ENCODE measurements at regions not wholly inside any gene's neighbourhood (a gene's known extent, or its start where the extent isn't known, plus 50 kb on each side); places are given as distances from the start of the nearest gene placed in this dataset.
"Not testable (repeated sequence)": the region's sequence is repeated elsewhere in the genome, so short reads cannot be mapped to it uniquely, and the experiment has no call there.

DNA sequence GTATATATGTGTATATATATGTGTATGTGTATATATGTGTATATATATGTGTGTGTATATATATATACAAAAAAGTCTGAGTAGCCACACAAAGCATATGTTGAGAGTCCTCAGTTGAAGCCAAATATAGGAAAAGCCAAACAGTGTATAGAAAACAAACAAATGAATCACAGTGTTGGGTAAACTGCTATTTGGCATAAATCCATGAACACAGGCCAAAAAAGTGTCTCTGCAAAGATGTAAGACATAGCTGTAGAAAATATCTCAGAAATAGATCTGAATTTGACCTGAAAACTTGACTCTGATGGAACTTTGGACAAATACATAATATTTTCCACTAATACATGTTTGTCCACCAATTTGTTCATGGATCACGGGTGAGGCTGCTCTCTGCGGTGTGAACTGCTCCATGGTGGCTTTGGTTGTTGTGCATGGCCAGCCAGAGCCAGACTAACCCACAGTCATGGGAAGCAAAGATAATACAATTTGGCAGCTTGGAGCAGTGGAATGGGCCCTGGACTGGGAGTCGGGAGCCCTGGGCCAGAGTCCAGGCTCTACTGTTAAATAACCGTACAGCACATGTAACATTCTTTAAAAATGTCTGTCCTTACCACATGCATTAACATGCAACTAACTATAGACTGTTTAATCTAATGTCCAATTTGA is 76.9 kb upstream of the EED start:
- no peak for DNase-seq (ENCODE audit: low spot score)

DNA sequence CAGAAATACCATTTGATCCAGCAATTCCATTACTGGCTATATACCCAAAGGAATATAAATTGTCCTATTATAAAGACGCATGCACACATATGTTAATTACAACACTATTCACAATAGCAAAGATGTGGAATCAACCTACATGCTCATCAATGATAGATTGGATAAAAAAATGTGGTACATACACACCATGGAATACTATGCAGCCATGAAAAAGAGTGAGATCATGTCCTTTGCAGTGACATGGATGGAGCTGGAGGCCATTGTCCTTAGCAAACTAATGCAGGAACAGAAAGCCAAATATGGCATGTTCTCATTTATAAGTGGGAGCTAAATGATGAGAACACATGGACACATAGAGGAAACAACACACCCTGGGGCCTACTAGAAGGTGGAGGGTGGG is 78.3 kb upstream of the EED start:
- DNase-seq (ENCODE audit: low spot score), result not testable (repeated sequence)

DNA sequence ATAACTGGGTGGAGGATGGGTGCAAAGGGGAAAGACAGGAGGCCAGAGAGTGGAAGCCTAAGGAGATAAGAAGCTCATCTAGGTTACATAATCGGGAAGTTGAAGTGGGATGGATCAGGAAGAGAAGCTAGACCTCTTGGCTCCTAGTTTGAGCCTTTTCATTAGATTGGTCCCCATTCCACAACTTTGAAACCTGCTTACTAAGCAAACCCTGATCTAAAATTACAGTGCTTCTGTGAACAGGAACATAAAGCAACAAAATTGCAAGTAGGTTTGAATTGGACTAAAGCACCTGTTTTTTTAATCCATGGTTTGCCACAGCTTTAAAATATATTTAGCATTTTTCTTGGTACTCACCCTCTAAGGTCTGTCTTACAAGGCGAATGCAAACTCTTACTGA is 80.4 kb upstream of the EED start:
- DNase-seq (ENCODE audit: low spot score), result no peak

DNA sequence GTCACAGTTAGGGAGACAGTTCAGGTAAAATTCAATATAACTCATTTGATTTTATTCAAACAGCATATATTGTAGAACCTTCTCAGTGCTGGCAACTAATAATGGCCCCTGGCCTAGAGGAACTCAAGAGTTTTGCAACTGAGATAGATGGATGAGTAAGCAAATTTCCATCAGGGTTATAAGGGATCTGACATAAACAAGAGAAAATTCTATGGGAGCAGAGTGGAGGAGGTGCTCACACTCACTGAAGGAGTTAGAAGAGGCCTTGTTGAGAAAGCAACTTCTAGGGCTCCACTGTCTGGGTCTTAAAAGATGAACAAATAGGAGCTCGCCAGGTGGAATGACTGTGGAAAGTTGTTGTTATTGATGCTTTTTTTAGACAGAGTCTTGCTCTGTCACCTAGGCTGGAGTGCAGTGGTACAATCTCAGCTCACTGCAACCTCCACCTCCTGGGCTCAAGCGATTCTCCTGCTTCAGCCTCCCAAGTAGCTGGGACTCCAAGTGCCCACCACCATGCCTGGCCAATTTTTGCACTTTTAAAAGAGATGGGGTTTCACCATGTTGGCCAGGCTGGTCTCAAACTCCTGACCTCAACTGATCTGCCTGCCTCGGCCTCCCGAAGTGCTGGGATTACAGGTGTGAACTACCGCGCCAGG is 81.2 kb upstream of the EED start:
- DNase-seq (ENCODE audit: low spot score), result not testable (repeated sequence)

DNA sequence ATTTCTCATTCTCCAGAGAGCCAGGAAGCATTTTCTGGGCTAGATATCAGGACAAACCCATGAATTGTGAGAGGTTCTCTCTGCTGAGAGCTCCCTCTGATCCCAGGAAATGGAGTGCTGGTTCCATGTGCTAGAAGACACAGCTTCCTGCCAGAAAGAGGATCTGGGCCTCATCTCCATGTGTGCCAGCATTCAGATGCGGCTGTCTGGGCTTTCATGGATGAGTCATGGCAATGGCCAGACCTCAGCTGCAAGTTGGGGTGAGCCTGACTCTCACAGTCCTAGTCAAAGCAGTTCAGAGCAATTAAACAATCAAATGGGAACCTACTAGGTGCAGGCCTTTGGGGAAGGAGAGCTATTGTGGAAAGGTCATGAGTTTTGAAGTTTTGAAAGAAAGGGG is 82.3 kb upstream of the EED start:
- no peak for DNase-seq (ENCODE audit: low spot score)

DNA sequence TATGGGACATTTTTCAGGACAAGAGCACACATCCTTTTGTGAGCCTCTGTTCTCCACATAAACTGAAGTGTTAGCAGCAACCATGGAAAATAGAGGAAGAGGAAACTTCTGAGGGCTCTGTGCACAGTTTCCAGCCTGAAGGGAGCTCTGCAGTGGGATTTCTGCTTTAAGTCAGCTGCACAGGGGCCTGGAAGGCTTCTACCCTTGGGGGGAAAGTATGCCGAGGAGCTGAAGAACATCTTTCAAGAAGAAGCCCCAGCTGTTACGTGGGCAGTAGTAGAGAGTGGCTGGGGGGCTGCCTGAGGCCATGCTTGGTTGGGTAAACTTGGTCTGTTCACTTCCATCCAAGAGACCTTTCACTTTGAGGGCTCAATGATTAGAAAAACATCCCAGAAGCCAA is 82.7 kb upstream of the EED start:
- DNase-seq (ENCODE audit: low spot score), result no peak

DNA sequence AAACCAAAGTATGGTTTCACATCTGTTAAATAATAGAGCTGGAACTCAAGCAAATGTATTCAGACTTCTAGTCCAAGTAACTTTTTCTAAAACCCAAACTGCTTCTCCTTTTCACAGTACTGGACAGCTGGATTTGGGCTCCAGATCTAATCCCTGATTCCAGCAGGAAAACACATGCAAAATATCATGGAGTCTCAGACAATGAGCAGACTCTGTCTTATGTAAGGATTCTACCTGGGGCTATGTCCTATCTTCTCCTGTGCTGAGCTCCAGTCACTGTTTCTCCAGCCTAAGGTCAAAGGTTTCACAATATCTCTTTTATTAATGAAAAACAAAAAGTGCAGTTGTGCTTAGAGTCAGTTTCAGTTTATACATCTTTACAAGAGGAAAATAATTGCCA is 83.2 kb upstream of the EED start:
- no peak for DNase-seq (ENCODE audit: low spot score)

DNA sequence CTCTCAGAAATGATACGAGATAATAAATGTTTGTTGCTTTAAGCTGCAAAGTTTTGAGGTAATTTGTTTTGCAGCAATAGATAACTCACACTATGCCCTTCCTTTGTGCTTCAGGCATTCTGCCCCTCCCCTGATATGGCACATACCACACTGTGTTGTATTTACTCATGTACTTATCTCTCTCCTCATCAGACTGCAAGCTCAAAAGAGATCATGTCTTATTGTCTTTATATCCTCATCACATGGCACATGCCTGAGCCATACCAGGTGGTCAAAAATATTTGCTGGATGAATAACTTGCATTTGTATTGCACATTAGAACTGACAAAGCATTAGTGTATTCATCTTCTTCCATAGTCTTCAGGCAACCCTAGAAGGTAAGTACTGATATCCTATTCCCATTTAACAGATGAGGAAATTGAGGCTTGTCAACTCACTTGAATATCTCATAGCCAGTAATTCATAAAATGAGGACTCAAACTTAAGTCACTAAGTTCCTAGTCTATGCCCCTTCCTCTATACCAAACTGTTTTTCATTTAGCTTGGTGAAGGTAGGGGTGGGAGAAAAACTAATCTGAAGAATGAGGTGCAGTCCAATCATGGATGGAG is 83.9 kb upstream of the EED start:
- no peak for DNase-seq (ENCODE audit: low spot score)

DNA sequence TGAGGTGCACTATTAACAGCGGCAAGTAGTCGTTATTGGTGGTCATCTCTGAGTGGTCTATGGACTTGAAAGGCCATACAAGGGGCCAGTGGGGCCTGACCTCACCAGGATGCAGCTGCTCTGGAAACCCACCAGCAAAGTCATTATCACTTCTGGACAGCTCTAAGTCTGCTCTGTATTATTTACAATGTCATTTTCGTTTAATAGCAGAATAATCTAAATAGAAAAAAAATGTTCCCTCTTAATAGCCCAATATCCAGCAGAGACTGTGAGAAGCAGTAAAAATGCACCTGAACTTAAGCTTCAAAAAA is 85.0 kb upstream of the EED start:
- no peak for DNase-seq (ENCODE audit: low spot score)

DNA sequence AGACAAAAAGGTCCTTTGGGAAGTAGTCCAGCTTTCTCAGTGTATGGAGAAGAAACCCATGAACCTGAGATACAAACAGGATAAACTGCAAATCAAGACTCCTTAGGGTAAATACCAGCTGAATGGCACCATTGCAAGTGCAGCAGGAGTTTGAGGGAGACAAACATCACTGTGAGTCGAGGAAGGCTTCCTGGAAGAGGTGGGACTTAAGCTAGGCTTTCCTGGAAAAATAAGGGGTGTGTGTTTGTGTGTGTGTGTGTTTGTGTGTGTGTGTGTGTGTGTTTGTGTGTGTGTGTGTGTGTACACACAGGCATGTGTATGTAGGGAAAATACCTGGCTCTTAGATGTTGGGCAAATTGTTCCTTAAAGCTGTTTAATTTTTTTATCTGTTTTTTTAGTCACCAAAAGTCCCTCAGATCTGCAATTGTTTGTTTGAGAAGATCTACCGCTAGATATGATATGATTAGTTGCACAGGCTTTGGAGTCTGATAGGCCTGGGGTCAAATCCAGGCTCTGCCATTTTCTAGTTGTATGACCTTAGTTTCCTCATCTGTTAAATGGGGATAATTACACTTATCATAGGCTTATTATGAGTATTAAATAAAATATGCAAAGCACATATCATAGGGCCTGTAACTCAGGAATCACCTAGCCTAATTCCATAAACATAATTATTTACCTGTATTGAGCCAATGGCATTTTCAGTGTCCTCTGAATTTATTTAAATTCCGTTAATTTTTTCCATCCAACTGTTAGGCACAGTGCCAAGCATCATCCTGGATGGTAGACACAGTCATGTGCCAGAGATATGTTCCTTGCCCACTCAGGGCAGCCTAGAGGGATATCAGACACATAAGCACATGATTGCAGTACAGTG is 85.6 kb upstream of the EED start:
- no peak for DNase-seq (ENCODE audit: low spot score)

DNA sequence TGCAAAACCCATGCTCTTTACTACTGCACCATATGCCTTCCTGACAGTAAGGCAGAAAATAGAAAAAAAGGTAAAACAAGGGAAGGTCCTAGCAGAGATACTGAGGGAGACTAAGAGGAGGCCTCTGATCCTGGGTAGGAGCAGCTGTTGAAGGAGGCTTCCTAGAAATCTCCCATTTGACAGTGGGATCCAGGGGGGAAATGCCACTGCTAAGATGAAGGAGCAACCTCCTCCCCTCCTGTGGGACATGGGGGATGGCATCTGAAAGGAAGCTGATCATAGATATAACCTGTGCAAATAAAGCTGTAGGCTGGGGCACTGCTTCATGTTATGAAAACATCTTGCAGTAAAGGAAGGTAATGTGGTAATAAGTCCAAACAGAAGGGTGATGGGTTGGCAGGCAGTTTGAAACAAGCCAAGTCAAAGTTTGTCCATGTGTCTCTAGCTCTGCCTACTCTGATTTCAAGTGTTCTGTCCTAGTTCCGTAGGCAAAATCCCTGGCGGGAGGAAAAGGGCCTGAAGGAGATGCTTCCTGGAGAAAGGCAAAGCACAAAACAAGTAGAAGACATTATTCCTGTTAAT is 86.7 kb upstream of the EED start:
- DNase-seq (ENCODE audit: low spot score), result no peak

DNA sequence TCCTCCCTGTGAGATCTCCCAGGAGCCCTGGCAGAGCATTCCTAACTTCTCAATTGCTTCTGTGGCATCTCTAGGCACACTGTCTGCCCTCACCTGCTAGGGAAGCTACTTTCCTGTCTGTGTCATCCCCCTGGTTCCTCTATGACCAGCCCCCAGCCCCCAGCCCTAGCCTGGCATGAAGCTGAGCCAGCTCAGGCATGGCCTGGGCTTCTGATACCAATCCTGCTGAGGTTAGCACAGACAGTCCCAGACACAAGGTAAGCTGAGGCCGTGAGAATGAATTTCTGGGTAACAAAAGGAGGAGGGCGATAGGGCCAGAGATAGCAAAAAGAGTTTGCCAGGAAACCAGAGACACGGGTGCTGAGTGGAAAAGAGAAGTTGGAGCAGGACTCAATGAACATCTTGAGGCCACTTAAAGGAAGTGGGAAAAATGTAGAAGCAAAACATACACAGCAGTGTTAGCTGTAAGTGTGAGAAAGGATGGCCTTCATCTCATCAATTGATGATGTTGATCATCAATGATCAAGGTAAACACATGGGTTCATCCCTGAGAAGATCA is 87.6 kb upstream of the PICALM start:
- no peak for DNase-seq (ENCODE audit: low spot score)

DNA sequence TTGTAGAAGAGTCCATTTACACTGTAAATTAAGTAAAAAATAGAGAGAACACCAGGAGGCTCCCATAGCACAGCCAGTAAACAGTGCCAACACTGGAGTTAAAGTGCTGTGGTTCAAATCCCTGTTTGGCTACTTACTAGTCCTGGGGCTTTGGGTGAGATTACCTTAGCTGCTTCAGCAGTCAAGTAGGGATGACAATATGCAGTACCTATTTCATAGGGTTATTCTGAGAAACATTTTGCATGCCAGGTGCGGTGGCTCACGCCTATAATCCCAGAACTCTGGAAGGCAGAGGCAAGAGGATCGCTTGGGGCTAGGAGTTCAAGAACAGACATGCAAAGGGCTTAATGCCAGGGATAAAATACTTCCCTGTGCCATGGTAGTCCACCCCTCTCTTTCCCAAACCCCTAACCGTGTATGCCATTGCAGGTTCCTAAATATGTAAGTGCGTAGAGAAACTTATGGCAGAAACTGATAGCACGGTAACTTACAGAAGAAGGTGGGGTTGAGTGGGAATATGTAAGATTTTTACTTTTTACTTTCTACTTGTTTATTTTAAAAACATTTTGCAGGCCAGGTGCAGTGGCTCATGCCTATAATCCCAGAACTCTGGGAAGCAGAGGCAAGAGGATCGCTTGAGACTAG is 86.4 kb upstream of the PICALM start:
- no peak for DNase-seq (ENCODE audit: low spot score)

DNA sequence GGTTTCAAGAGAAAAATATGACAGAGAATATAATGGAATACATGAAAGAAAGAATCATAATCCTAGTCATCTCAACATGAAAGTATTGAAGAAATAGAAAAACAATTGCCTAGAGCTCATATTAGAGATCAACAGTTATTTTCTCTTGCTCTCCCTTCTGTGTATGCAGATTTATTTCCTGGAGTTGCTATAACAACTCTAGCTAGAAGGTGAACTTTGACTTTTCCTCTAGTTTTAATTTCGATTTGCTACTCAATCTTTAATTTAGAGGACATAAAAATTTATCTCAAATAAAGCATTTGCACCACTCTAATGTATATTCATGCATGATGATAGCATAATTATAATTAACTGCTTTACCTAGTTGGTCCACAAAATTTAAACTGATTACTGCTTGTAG is 84.6 kb upstream of the PICALM start:
- no peak for DNase-seq (ENCODE audit: low spot score)

DNA sequence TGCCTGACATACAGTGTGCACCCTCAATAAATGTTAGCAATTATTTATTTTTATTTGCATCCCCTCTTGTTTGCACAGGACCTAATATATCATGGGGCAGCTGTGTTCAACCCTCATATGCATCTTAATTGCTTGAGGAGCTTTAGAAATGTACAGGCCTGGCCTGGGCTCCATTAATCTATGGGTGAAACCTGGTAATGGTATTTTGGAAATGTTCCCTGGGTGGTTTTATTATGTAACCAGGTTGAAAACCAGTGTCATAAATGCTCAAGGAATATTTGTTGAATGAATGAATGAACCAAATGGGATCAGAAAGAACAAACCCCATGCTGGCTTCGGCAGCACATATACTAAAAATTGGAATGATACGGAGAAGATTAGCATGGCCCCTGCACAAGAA is 84.0 kb upstream of the PICALM start:
- no peak for DNase-seq (ENCODE audit: low spot score)

DNA sequence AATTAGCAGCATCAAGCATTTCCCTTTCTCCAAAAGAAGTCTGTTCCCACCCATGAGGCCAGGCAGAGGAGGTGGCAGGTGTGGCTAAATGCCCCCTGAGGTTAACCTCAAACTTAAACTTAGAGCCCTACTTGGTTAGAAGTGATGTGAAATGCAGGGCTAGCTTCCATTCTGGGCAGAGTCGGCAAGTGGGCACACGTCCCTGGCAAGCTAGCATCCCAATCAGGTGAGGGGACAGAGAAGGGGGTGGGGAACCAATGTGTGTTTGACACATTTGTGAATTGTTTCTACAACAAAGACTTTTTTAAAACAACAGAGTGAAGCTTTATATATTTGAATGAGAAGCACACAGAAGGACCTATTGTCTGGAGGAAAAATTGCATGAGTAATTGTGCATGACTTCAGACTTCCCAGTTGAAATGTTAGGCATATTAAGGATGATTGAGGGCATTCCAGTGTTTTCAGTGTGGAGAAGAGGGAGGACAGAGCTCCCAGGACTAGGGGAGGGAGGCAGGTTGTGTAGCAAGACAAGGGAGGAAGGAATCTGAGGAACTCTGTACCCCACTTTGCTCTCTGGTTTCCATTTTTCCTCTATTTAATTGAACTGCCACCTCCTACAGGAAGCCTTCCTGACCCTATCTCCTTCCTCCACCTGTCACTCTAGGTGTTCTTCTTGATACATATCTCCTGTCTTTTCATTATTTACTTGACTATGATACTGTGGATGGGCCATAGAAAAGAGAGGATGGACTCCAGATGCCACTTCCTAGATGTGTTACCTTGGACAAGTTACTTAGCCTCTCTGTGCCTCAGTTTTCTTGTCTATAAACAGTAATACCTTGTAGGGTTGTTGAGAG is 83.3 kb upstream of the PICALM start:
- DNase-seq (ENCODE audit: low spot score), result no peak

DNA sequence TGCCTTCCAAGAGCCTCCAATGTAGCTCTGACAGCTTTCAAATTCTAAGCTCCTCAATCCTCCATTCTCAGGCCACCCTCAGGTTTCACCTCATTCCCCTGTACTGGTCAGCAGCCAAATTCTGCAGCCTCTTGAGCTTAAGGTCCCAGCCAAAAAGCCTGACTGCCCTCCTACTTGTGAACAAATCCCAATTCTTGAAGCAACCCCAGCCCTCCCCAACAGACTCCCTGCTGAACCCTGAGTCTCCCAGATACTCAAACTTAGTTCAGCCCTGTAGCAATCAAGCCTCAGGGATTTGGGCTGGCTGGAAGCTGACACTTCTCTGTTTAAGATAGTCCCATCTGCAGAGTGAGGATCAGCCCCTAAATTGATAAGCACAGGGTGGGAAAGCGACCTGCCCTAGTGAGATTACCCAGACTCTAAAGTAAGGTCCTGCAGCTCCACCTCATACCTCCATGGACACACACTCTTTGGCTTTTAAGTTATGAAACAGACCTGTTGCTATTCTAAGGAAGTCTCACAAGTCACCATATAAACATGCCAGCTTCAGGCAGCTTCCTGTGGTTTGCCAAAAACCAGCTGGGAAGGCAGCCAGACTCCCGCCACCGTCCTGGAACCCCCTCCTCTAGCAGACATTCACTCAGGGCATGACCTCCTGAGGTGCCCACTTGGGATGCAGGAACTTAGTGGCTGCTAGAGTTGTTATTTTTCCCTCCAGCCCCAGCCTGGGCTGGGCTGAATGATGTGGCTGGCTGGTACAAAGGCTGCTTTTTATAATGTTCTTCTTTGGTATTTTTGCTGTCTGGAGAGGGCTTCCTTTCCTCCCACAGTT is 82.5 kb upstream of the PICALM start:
- DNase-seq (ENCODE audit: low spot score), result no peak

DNA sequence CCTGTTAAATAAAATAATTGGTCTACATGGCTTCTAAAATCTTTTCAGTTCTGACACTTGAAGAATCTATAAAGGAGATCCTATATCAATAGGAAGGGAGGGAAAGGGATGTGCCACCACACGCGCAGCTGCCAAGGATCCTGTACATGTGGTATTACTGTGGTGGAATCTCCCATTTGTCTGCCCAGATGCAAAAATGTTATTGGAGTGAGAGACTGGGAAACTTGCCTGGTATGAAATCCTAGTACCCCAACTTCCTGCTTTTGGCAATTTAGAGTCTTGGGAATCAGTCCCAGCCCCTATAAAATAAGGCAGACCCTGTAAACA is 81.9 kb upstream of the PICALM start:
- no peak for DNase-seq (ENCODE audit: low spot score)

DNA sequence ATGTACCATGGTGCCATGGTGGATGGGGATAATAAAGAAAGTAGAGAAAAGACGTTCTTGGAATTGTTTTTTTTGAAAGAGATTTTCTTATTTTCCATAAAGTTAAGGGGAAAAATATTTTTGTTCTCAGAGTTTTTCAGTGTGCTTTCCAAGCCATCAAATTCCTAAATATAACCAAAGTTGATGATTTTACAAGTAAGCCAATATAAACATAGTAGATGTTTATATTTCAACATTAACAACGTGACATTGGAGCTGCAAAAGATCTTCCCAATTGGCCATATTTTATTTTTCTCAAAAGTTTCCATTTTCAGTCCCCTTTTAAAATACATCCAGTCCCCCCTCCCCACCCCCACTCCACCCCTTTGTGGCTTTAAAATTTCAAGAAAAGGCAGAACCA is 80.9 kb upstream of the PICALM start:
- DNase-seq (ENCODE audit: low spot score), result no peak

DNA sequence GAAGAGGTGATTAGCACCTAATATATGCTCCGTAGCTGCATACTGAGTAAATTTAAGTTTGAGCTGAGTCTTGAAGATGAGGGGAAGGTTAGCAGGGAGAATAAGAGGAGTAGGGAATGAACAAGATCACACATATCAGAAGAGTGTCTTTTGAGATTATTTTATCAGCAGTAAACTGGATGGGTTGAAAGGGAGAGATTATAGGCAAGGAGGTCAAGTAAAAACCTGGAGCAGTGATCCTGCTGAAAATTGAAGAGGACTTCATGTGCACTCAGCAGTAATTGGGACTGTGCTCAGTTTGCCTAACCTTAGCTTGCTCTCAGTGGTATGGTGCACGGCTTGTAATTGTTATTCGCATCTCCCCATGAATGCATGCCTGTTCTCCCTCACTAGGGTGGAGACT is 79.5 kb upstream of the PICALM start:
- no peak for DNase-seq (ENCODE audit: low spot score)

All from cerebellar cortex (tissue), 1 donor.